H9 (cell line): ENCODE measurements at regions not wholly inside any gene's neighbourhood (a gene's known extent, or its start where the extent isn't known, plus 50 kb on each side); places are given as distances from the start of the nearest gene placed in this dataset.

Experiments used
- DNase-seq: peaks from one replicate; pipeline ENCODE4 v3.0.0-alpha.2; 2017
- H2AFZ ChIP-seq: one replicate; pipeline ENCODE4 v1.6.1; 2013; ENCODE audit warnings: mild to moderate bottlenecking, low read length, control low read depth, moderate library complexity
- H2AK5ac ChIP-seq: 2 replicates; pipeline ENCODE4 v1.6.1; 2013; ENCODE audit warnings: low read length, control low read depth, mixed read lengths; ENCODE audit not compliant: insufficient read length
- H2BK120ac ChIP-seq: one replicate; pipeline ENCODE4 v1.6.1; 2013; ENCODE audit warnings: low read depth, mild to moderate bottlenecking, low read length, control low read depth, inconsistent platforms; ENCODE audit not compliant: poor library complexity, severe bottlenecking
- H2BK12ac ChIP-seq: 2 replicates; pipeline ENCODE4 v1.6.1; 2013; ENCODE audit warnings: low read length, control low read depth, mixed read lengths, low read depth; ENCODE audit not compliant: insufficient read length
- H2BK15ac ChIP-seq: 2 replicates; pipeline ENCODE4 v1.6.1; 2013; ENCODE audit warnings: low read depth, low read length, control low read depth
- H2BK20ac ChIP-seq: one replicate; pipeline ENCODE4 v1.6.1; 2013; ENCODE audit warnings: low read depth, mild to moderate bottlenecking, low read length, control low read depth, inconsistent platforms; ENCODE audit not compliant: poor library complexity, severe bottlenecking
- H2BK5ac ChIP-seq: 2 replicates; pipeline ENCODE4 v1.6.1; 2013; ENCODE audit warnings: low read length, control low read depth, mixed read lengths; ENCODE audit not compliant: insufficient read length
- H3K14ac ChIP-seq: 2 replicates; pipeline ENCODE4 v1.6.1; 2013; ENCODE audit warnings: low read length, control low read depth; ENCODE audit not compliant: insufficient read depth
- H3K18ac ChIP-seq: 2 replicates; pipeline ENCODE4 v1.6.1; 2013; ENCODE audit warnings: low read depth, mild to moderate bottlenecking, mixed read lengths, low read length, control low read depth; ENCODE audit not compliant: insufficient read length
- H3K23ac ChIP-seq: 2 replicates; pipeline ENCODE4 v1.6.1; 2013; ENCODE audit warnings: low read length, control low read depth, mixed read lengths, low read depth; ENCODE audit not compliant: insufficient read length
- H3K23me2 ChIP-seq: 2 replicates; pipeline ENCODE4 v1.6.1; 2013; ENCODE audit warnings: low read depth, mild to moderate bottlenecking, mixed read lengths, low read length, control low read depth; ENCODE audit not compliant: insufficient read length, poor library complexity, severe bottlenecking
- H3K27ac ChIP-seq: 2 replicates; pipeline ENCODE4 v1.5.1; 2013; ENCODE audit warnings: low read length, control low read depth, mixed read lengths, low read depth; ENCODE audit not compliant: insufficient read length
- H3K27me3 ChIP-seq: 2 replicates; pipeline ENCODE4 v1.6.1; 2013; ENCODE audit warnings: low read length, control low read depth, inconsistent platforms; ENCODE audit not compliant: insufficient read depth
- H3K4ac ChIP-seq: 2 replicates; pipeline ENCODE4 v1.6.1; 2013; ENCODE audit warnings: low read depth, mild to moderate bottlenecking, control low read depth, inconsistent platforms, low read length, moderate library complexity
- H3K4me1 ChIP-seq: 2 replicates; pipeline ENCODE4 v1.6.1; 2013; ENCODE audit warnings: low read length, control low read depth, inconsistent platforms; ENCODE audit not compliant: insufficient read depth
- H3K4me2 ChIP-seq: 2 replicates; pipeline ENCODE4 v1.6.1; 2013; ENCODE audit warnings: low read length, control low read depth, mixed read lengths; ENCODE audit not compliant: insufficient read length, insufficient read depth
- H3K56ac ChIP-seq: 2 replicates; pipeline ENCODE4 v1.6.1; 2013; ENCODE audit warnings: low read depth, mild to moderate bottlenecking, mixed read lengths, low read length, control low read depth; ENCODE audit not compliant: insufficient read length
- H3K79me1 ChIP-seq: 2 replicates; pipeline ENCODE4 v1.6.1; 2013; ENCODE audit warnings: low read depth, mild to moderate bottlenecking, moderate library complexity, low read length, control low read depth, inconsistent platforms; ENCODE audit not compliant: insufficient read depth, poor library complexity, severe bottlenecking
- H3K79me2 ChIP-seq: 2 replicates; pipeline ENCODE4 v1.6.1; 2013; ENCODE audit warnings: low read length, control low read depth, inconsistent platforms; ENCODE audit not compliant: insufficient read depth
- H3K9ac ChIP-seq: 2 replicates; pipeline ENCODE4 v1.6.1; 2013; ENCODE audit warnings: low read length, control low read depth, mixed read lengths; ENCODE audit not compliant: insufficient read length; ENCODE audit errors: extremely low read depth
- H3K9me3 ChIP-seq: one replicate; pipeline ENCODE4 v1.6.1; 2013; ENCODE audit warnings: low read depth, low read length, inconsistent platforms; ENCODE audit not compliant: control insufficient read depth
- H3T11ph ChIP-seq: one replicate; pipeline ENCODE4 v1.6.1; 2013; ENCODE audit warnings: mild to moderate bottlenecking, low read length, control low read depth, inconsistent platforms
- H4K20me1 ChIP-seq: one replicate; pipeline ENCODE4 v1.6.1; 2013; ENCODE audit not compliant: control insufficient read depth, insufficient read length, insufficient read depth
- H4K5ac ChIP-seq: 2 replicates; pipeline ENCODE4 v1.6.1; 2013; ENCODE audit warnings: low read depth, mild to moderate bottlenecking, mixed read lengths, low read length, control low read depth; ENCODE audit not compliant: insufficient read length
- H4K8ac ChIP-seq: replicated peaks from 2 replicates; pipeline ENCODE4 v1.6.1; 2013; ENCODE audit warnings: low read length, control low read depth, mixed read lengths, low read depth; ENCODE audit not compliant: insufficient read length
- H4K91ac ChIP-seq: 2 replicates; pipeline ENCODE4 v1.6.1; 2013; ENCODE audit warnings: low read depth, mild to moderate bottlenecking, moderate library complexity, mixed read lengths, low read length, control low read depth; ENCODE audit not compliant: insufficient read length
- H3K27ac Mint-ChIP-seq, 3 experiments: 2 replicates in 2 of 3; 3 replicates in 1 of 3; pipeline ENCODE4 v1.8.0; 2020 to 2021; ENCODE audit warnings: mixed read lengths in 3 of 3, mild to moderate bottlenecking in 1 of 3, moderate library complexity in 1 of 3
- H3K27me3 Mint-ChIP-seq: 2 replicates; pipeline ENCODE4 v1.8.0; 2021; ENCODE audit warnings: low read depth, mild to moderate bottlenecking, moderate library complexity, mixed read lengths
- H3K36me3 Mint-ChIP-seq, 3 experiments: 2 replicates in 2 of 3; 3 replicates in 1 of 3; pipeline ENCODE4 v1.8.0; 2020 to 2021; ENCODE audit warnings: low read depth in 3 of 3, mixed read lengths in 3 of 3; ENCODE audit not compliant: insufficient read depth in 1 of 3
- H3K4me1 Mint-ChIP-seq, 2 experiments: 2 replicates each; pipeline ENCODE4 v1.8.0; 2020; ENCODE audit warnings: mixed read lengths in 2 of 2
- H3K4me3 Mint-ChIP-seq, 2 experiments: 2 replicates in 1 of 2; 3 replicates in 1 of 2; pipeline ENCODE4 v1.8.0; 2020 to 2021; ENCODE audit warnings: mild to moderate bottlenecking in 2 of 2, mixed read lengths in 2 of 2, moderate library complexity in 1 of 2
- H3K9me3 Mint-ChIP-seq, 2 experiments: 2 replicates in 1 of 2; 3 replicates in 1 of 2; pipeline ENCODE4 v1.8.0; 2020; ENCODE audit warnings: mild to moderate bottlenecking in 2 of 2, mixed read lengths in 2 of 2, moderate library complexity in 1 of 2
- WGBS: extraction: QIAGEN DNeasy Blood & Tissue Kit; methylation state at CpG from one replicate; pipeline ENCODE4 v1.1.7; 2013; ENCODE audit warnings: missing lambda C conversion rate, low lambda C conversion rate, mixed read lengths; ENCODE audit not compliant: insufficient read length; ENCODE audit errors: extremely low coverage; 5-methylcytosine and 5-hydroxymethylcytosine counted together
- TF ChIP-seq, protein P1 (sequence below): fragments of 200-600 bp; sonication (generic); conservative IDR thresholded peaks from 3 replicates; pipeline ENCODE4 v1.8.0; 2021; ENCODE audit warnings: antibody characterized with exemption, mild to moderate bottlenecking

DNA sequence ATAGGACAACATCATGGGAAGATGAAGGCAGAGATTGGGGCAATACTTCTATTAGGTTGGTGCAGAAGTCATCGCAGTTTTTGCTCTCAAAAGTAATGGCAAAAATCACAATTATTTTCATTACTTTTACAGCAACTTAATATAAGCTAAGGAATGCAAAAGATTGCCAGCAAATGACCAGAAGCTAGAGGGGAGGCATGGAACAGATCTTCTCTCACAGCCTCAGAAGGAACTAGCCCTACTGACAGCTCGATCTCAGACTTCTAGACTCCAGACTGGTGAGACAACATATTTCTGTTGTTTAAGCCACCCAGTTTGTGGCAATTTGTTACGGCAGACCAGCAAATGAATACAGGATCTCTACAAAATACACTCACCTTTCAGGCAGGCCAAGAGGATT is 348.5 kb upstream of the TBX3 start:
- H3K9me3 Mint-ChIP-seq, result no peaks in the 10 kb centered on the region
- no peak overlapping the region for H3K18ac ChIP-seq
- no peak overlapping the region for H2BK20ac ChIP-seq
- no peak overlapping the region for H3K23ac ChIP-seq
- no peak overlapping the region for H2AFZ ChIP-seq
- no peak overlapping the region for H2BK120ac ChIP-seq
- no peaks in the 10 kb centered on the region for H3K27me3 ChIP-seq
- no peak overlapping the region for H4K91ac ChIP-seq
- no peak overlapping the region for H3K56ac ChIP-seq
- H4K8ac ChIP-seq, result no peak overlapping the region
- H3K14ac ChIP-seq, result no peak overlapping the region
- H3K27ac Mint-ChIP-seq, result no peak overlapping the region
- no peaks in the 10 kb centered on the region for H3K9me3 ChIP-seq
- peaks cover 4% of the 10 kb centered on the region for H3K27me3 Mint-ChIP-seq
- no peak for DNase-seq
- no peak overlapping the region for H2BK12ac ChIP-seq
- no peaks in the 10 kb centered on the region for H3K79me1 ChIP-seq
- H3K79me2 ChIP-seq, result no peaks in the 10 kb centered on the region
- H3T11ph ChIP-seq, result no peak overlapping the region
- WGBS, result no CpG with 5 or more reads among the region's 3 CpGs
- H2BK15ac ChIP-seq, result no peak overlapping the region
- TF ChIP-seq, protein P1, sequence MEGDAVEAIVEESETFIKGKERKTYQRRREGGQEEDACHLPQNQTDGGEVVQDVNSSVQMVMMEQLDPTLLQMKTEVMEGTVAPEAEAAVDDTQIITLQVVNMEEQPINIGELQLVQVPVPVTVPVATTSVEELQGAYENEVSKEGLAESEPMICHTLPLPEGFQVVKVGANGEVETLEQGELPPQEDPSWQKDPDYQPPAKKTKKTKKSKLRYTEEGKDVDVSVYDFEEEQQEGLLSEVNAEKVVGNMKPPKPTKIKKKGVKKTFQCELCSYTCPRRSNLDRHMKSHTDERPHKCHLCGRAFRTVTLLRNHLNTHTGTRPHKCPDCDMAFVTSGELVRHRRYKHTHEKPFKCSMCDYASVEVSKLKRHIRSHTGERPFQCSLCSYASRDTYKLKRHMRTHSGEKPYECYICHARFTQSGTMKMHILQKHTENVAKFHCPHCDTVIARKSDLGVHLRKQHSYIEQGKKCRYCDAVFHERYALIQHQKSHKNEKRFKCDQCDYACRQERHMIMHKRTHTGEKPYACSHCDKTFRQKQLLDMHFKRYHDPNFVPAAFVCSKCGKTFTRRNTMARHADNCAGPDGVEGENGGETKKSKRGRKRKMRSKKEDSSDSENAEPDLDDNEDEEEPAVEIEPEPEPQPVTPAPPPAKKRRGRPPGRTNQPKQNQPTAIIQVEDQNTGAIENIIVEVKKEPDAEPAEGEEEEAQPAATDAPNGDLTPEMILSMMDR, result no peak
- no peak overlapping the region for H3K4me3 Mint-ChIP-seq
- no peak overlapping the region for H3K9ac ChIP-seq
- no peak overlapping the region for H2AK5ac ChIP-seq
- H3K4me1 ChIP-seq, result no peaks in the 10 kb centered on the region
- H4K5ac ChIP-seq, result no peak overlapping the region
- no peak overlapping the region for H3K4ac ChIP-seq
- no peaks in the 10 kb centered on the region for H3K4me1 Mint-ChIP-seq
- no peaks in the 10 kb centered on the region for H3K23me2 ChIP-seq
- H3K27ac ChIP-seq, result no peak overlapping the region
- H3K36me3 Mint-ChIP-seq, result no peaks in the 10 kb centered on the region
- H4K20me1 ChIP-seq, result no peaks in the 10 kb centered on the region
- H2BK5ac ChIP-seq, result no peak overlapping the region
- H3K4me2 ChIP-seq, result no peak overlapping the region
